IMR-90 (cell line): ENCODE measurements at regions not wholly inside any gene's neighbourhood (a gene's known extent, or its start where the extent isn't known, plus 50 kb on each side); places are given as distances from the start of the nearest gene placed in this dataset.

Experiments used
- CEBPB ChIP-seq: IDR thresholded peaks from 2 replicates; pipeline ENCODE4 v1.6.1; 2012; ENCODE audit warnings: low read depth, low read length, improper control_type of control experiment
- FOS ChIP-seq: fragments of 150-350 bp; IDR thresholded peaks from 2 replicates; pipeline ENCODE4 v1.6.1; 2016; ENCODE audit warnings: low read depth, low read length
- MAFK ChIP-seq: IDR thresholded peaks from 2 replicates; pipeline ENCODE4 v1.6.1; 2012; ENCODE audit warnings: low read depth, low read length, improper control_type of control experiment
- MAZ ChIP-seq: IDR thresholded peaks from 2 replicates; pipeline ENCODE4 v1.6.1; 2012; ENCODE audit warnings: low read depth, mild to moderate bottlenecking, low read length, improper control_type of control experiment, moderate library complexity, borderline replicate concordance
- NFE2L2 ChIP-seq: fragments of 150-350 bp; IDR thresholded peaks from 2 replicates; pipeline ENCODE4 v1.6.1; 2016; ENCODE audit warnings: low read depth, mild to moderate bottlenecking, low read length
- POLR2A ChIP-seq: IDR thresholded peaks from 2 replicates; pipeline ENCODE4 v1.6.1; 2012; ENCODE audit warnings: mild to moderate bottlenecking, low read depth, low read length
- RAD21 ChIP-seq: IDR thresholded peaks from 2 replicates; pipeline ENCODE4 v1.6.1; 2012; ENCODE audit warnings: low read length, improper control_type of control experiment
- RCOR1 ChIP-seq: IDR thresholded peaks from 2 replicates; pipeline ENCODE4 v1.6.1; 2012; ENCODE audit warnings: mild to moderate bottlenecking, low read length, improper control_type of control experiment; ENCODE audit not compliant: insufficient replicate concordance
- RFX5 ChIP-seq: IDR thresholded peaks from 2 replicates; pipeline ENCODE4 v1.8.0; 2012; ENCODE audit warnings: low read depth, mild to moderate bottlenecking, low read length, moderate library complexity
- SMC3 ChIP-seq: fragments of 150-350 bp; IDR thresholded peaks from 2 replicates; pipeline ENCODE4 v1.6.1; 2016; ENCODE audit warnings: low read depth, mild to moderate bottlenecking, antibody characterized with exemption, low read length, moderate library complexity
- TF ChIP-seq, protein P1 (sequence below): conservative IDR thresholded peaks from 2 replicates; pipeline ENCODE4 v1.5.1; 2012; ENCODE audit warnings: mild to moderate bottlenecking, low read depth, low read length, improper control_type of control experiment
- TF ChIP-seq, protein P2 (sequence below): fragments of 150-350 bp; IDR thresholded peaks from 2 replicates; pipeline ENCODE4 v1.6.1; 2017; ENCODE audit warnings: mild to moderate bottlenecking, antibody characterized with exemption, low read length, low read depth

DNA sequence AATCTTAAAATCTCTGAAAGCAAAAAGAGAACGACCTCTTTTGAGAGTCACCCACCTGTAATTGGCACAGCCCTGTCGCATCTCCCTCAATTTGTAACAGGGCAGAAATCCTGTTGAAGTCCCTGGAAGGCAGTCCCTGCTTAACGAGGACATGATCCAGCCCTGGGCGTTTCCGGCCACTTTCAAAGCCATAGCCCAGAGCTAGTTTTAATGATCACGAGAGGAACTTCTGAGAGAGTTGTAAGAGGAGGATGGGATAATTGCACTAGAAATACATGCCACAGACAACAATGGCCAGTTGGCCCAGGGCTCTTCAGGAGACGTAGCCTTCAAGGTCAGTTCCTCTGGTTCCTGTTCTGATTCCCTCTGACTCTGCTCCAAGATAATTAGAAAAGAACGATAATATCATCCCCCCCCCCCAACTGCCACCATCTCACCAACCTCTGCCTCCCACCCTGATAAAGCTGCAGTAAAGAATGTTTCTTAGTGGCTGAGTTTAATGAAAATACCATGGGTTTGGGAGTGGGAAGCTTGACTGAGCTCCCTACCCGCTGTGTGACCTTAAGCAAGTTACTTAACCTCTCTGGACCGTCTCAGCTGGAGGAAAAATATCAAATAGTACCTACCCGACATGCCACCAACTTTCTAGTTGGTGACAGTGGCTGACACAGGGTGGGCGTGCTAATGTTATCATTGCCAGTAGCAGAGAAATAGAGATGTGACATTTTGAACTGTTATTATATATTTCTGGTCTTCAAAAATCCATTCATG, 140.0 kb downstream of the OMA1 start:
- TF ChIP-seq POLR2A (no peak), RAD21 (no peak), RFX5 (no peak), CEBPB (no peak), NFE2L2 (no peak), SMC3 (no peak), MAFK (no peak), RCOR1 (no peak), MAZ (no peak), FOS (no peak)
- TF ChIP-seq, protein P1, sequence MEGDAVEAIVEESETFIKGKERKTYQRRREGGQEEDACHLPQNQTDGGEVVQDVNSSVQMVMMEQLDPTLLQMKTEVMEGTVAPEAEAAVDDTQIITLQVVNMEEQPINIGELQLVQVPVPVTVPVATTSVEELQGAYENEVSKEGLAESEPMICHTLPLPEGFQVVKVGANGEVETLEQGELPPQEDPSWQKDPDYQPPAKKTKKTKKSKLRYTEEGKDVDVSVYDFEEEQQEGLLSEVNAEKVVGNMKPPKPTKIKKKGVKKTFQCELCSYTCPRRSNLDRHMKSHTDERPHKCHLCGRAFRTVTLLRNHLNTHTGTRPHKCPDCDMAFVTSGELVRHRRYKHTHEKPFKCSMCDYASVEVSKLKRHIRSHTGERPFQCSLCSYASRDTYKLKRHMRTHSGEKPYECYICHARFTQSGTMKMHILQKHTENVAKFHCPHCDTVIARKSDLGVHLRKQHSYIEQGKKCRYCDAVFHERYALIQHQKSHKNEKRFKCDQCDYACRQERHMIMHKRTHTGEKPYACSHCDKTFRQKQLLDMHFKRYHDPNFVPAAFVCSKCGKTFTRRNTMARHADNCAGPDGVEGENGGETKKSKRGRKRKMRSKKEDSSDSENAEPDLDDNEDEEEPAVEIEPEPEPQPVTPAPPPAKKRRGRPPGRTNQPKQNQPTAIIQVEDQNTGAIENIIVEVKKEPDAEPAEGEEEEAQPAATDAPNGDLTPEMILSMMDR, result no peak
- TF ChIP-seq, protein P2, sequence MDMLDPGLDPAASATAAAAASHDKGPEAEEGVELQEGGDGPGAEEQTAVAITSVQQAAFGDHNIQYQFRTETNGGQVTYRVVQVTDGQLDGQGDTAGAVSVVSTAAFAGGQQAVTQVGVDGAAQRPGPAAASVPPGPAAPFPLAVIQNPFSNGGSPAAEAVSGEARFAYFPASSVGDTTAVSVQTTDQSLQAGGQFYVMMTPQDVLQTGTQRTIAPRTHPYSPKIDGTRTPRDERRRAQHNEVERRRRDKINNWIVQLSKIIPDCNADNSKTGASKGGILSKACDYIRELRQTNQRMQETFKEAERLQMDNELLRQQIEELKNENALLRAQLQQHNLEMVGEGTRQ, result no peak
